ENCODE measurements at regions not wholly inside any gene's neighbourhood (a gene's known extent, or its start where the extent isn't known, plus 50 kb on each side); places are given as distances from the start of the nearest gene placed in this dataset.

DNA sequence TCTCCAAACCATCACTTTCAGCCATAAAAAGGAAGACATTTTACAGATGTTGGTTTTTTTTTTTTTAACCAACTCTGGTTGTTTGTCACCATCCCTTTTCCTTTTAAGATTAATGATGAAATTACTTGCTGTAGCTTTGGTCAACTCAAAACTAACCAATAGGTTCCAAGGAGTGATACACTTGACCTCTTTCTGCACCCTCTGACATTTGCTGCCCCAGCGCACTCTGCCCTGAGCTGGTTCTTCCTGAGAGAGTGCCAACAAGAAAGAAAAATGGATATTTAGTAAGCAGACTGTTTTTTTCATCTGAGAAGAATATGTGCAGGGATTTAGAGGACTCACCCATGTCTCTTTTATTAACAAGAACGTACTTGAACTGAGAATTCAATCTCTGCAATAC lies 520.0 kb downstream of the TXNL1 start:
- no peak for TF ChIP-seq EZH2 (optimal IDR thresholded peaks at IDR 0.05; ENCODE audit: low read depth, low read length)
- no peak for TF ChIP-seq CTCF (IDR thresholded peaks at IDR 0.05; ENCODE audit: low read length)

All from MM.1S (cell line).